ENCODE measurements at regions not wholly inside any gene's neighbourhood (a gene's known extent, or its start where the extent isn't known, plus 50 kb on each side); places are given as distances from the start of the nearest gene placed in this dataset.
"Not testable (repeated sequence)": the region's sequence is repeated elsewhere in the genome, so short reads cannot be mapped to it uniquely, and the experiment has no call there.

GRCh38 chr10:2543142-2543886 lies 524.0 kb upstream of the PFKP start:
- DNase-seq (ENCODE audit: low read depth): no peak

DNA sequence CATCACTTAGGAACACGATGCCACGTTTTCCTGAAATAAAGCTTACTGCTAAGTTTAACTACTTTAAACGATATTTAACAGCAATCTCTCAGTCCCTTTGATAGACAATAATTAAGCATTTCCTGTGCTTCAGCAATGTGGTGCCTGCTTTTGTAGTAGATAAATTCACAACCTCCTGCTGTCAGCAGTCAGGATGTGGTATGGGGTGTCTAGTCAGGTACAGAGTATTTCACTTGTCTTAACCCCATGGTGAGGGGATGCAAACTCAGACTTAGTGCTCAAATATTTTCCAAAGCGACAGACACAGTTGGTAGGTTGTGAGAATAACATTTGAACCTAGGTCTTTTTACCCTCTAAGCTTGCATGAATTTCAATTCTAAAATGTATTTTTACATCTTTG lies 526.2 kb upstream of the PFKP start:
- DNase-seq (ENCODE audit: low read depth): no peak

GRCh38 chr10:2529945-2530344 lies 537.4 kb upstream of the PFKP start:
- no peak for DNase-seq (ENCODE audit: low read depth)

DNA sequence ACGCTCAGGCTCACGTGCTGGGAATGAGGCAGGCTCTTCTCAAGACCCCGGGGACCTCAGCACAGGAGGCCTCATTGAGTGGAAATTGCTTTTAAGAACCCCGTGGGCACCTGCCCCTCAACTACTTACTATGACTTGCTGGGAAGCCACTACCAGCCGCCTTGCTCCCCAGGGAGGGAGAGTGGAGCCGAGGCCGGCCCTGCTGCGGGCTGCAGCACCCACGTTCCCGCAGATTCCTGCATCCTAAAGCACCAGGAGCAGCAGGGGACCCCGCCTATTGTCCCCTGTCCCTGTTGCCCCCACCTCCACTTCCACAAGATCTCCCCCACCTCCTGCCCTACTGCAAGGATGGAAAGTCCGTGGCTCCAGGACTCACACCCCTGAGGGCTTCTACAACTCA lies 541.6 kb upstream of the PFKP start:
- no peak for DNase-seq (ENCODE audit: low read depth)

- DNase-seq (ENCODE audit: low read depth): no peak
Measured at GRCh38 chr10:2519139-2519538, 548.2 kb upstream of the PFKP start.

DNA sequence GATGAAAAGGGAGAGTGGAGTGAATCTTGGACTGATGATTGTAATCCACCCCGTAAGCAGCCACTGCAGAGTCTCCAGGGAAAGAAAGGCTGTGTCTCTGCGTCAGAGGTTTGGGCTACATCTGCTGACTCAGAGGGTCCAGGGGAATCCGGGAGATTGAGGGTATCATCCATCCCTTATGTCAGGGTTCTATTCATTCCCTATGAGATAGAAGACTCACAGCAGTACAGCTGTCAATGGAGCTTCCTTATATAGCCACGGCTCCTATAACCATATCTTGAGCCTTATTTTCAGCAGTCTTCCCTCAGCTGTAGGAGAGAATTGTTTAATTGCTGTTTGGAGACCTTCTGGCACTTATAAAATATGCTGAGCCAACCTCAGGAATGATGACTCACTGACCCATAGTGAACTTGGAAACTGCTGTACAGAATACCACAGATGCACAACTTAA lies 558.2 kb upstream of the PFKP start:
- DNase-seq (ENCODE audit: low read depth): no peak

DNA sequence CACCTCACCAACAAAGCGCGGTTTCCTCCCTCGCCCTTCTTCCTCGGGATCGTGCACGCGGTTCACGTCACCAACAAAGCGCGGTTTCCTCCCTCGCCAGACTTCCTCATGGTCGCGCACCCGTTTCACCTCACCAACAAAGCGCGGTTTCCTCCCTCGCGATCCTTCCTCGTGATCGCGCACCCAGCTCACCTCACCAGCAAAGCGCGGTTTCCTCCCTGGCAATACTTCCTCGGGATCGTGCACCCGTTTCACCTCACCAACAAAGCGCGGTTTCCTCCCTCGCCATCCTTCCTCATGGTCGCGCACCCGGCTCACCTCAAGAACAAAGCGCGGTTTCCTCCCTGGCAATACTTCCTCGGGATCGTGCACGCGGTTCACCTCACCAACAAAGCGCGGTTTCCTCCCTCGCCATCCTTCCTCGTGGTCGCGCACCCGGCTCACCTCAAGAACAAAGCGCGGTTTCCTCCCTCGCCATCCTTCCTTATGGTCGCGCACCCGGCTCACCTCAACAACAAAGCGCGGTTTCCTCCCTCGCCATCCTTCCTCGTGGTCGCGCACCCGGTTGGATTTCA lies 565.9 kb upstream of the PFKP start:
- DNase-seq (ENCODE audit: low read depth): not testable (repeated sequence)

DNA sequence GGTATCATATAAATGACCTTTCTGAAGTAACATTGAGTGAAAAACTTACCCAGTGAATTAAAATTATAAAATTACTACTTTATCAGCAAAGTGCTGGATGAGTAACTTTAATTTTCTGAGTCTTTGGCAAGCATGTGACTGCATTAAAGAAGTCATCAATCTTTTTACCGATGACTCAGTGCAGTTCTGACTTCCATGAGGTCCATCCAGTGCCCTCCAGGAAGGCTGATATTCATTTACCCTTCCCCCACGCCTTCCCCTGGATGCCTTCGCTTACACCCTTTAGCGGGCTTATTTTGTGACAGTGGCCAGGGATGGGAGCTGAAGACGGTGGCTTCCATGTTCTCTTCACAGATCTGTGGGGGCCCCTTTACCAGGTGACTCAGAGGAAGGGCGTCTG lies 572.9 kb upstream of the PFKP start:
- no peak for DNase-seq (ENCODE audit: low read depth)

DNA sequence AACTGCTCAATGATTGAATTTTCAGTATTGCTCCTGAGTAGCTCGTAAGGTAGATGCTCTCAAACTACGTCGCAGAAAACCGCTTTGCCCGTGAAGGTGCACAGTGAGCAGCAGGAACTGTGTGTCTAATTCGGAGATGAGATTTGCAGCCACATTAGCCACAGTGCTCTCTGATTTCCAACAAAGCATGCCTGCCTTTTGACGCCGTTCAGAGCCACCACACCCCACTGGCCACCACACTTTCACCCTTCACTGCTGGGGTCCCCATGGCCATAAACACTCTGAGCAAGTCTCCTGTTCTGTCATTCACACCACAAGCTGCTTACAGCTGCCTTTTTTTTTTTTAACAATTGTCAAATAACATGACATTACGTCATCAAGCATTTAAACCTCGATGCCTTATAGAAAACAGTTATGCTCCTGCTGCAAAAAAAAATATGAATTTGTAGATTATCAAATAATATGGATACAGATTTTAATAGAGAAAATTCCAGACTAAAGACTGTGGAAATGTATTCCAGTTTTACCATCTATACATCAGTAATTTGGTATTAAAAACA lies 578.8 kb upstream of the PFKP start:
- DNase-seq (ENCODE audit: low read depth): no peak

GRCh38 chr10:2487921-2488320 lies 579.4 kb upstream of the PFKP start:
- no peak for DNase-seq (ENCODE audit: low read depth)

- no peak for DNase-seq (ENCODE audit: low read depth)
Measured at GRCh38 chr10:2478656-2479055, 588.7 kb upstream of the PFKP start.

DNA sequence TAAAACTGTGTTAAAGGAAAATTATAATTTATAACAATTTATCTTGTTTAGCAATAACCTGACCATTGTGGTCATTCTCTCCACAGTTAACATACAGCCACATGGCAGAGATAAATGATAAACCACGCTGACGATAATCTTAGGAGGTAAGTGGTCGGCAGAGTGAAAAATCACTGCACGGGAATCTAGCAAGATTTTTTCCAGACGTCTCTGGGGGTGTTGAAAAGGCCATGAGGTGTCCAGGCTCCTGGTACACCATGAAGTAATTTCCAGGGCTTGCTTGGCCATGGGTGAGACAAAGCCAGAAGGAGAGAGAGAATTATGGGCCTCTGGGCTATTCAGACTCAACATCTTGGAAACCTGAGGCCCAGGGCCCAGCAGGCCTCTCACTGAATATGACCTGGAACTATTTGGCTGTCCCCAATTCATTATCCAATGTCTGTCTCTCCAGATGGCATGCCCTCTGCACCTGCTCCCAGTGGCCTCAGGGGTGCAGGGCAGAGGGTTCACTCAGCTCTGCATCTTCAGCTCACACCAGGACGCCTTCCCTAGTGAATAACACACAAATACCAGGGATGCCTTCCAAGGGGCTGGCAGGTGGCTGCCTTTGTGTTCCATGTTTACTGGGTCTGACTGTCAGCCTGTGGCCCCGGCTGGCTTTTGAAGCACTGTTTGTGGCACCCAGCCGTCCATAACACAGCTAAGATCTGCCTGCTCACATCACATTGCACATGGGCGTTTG lies 590.4 kb upstream of the PFKP start:
- DNase-seq (ENCODE audit: low read depth): no peak

DNA sequence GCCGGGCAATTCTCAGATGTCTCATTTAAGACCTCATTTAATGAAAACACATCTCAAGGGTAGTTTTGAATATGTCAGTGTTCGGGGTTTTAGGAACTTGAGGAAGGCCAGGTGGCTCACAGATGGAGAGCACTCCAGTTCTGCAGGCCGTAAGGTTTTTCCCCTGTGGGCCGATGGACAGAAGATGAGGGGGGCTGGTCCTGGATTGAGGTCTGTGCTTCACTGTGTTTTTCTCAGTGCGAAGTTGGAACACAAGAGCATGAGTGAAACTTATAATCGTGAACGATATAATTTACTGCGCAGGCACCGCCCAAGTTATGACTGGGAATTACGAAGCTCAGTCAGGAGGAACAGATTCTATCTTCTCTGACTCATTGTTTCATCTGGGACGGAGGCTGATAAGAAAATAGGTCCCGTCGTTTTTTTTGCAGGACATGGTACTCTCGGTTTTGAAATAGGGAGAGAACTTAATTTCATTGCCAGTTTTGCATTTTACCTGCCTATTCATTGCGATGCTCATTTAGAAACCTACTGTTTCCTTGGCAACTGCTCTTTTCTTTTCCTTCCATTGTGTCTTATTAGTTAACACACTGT lies 591.0 kb upstream of the PFKP start:
- DNase-seq (ENCODE audit: low read depth): no peak

DNA sequence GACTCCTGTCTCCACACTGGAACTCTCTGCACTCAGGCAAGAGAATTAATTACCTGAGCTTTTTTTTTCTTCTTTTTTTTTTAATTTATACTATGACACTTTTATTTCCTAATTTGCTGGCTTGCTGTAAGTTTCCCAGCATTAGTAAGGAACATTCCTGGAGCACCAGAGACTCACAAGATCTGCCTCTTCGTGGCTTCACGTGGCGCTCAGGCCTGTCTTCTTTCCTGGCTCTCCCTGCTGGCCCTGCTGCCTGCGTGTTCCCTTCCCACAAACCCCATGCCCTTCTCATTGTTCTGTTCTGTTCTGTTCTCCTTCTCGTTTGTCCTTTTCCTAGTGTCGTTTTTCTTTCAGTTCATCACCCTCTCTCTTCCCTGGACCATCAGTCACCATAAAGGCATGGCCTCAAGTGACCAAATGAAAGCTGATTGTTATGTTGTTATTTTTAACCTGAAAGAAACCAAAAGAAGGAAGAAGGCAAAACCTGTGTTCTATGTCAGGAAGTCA lies 591.6 kb upstream of the PFKP start:
- DNase-seq (ENCODE audit: low read depth): no peak

DNA sequence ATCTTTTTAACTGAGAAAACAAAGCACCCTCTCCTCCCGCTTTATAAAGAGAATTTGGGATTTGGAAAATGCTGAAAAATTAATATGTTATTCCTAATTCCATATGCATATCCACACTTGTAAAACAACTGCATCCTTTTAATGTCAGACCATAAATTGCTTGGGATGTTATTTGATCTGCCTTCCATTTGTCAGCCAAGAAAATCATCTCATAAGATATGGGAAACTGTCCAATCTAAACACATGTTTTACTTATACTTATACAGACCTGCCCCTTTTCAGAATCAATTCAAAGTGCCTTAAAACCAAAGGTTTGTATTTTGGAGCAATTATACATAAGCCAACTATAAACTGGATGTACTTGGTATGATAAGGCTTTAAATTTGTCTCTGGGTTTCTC lies 595.5 kb upstream of the PFKP start:
- DNase-seq (ENCODE audit: low read depth): no peak

GRCh38 chr10:2469802-2470201 lies 597.5 kb upstream of the PFKP start:
- no peak for DNase-seq (ENCODE audit: low read depth)

GRCh38 chr10:2464483-2464882 lies 602.9 kb upstream of the PFKP start:
- DNase-seq (ENCODE audit: low read depth): no peak

GRCh38 chr10:2463316-2463715 lies 604.0 kb upstream of the PFKP start:
- DNase-seq (ENCODE audit: low read depth): no peak

DNA sequence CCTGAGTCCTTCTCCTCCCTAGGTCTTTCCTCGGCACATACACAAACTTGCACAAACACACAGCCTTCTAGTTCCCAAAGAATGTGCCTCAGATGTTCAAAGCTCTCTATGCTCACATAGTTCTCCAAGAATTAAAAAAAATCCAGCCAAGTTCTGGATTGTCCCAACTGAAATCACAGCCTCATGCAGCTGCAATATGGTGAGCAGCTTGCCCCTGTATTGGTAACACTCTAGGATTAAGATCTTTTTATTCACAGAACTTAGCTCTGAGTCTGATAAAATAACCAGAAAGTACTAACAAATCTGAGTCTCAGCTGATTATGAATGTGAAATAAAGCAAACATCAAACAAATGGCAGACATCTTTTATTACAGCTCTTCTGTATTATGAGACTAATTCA lies 604.8 kb upstream of the PFKP start:
- DNase-seq (ENCODE audit: low read depth): no peak

DNA sequence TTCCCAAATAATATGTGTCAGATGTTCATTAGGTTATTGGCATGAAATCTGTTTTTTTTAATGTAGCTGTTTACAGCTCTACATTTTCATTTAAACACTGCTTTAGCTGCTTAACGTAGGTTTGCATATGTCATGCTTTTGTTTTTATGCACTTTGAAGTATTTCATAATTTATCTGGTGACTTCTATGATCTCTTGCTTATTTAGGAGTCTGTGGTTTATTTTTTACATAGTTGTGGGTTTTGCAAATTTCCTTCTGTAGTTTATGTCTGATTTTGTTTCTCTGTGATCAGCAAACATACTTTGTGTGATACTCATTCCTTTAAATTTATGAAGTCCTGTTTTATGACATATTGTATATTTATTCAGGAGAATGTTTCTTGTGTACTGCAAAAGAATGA lies 606.5 kb upstream of the PFKP start:
- DNase-seq (ENCODE audit: low read depth): no peak

DNA sequence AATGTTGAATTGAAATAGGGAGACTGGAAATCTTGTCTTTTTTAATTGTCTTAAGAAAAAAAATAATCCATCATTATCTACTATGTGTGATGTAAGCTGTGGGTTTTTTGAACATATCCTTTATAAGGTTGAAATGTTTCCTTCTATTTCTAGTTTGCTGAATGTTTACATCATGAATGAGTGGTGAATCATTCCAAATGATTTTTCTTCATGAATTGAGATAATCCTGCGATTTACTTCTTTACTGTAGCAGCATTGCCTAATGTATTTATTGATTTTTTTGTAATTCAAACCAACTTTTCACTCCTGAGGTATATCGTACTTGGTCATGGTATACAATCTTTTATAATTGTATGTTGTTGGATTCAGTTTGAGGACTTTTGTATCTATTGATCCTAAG lies 607.6 kb upstream of the PFKP start:
- DNase-seq (ENCODE audit: low read depth): no peak

- no peak for DNase-seq (ENCODE audit: low read depth)
Measured at GRCh38 chr10:2456834-2457233, 610.5 kb upstream of the PFKP start.

All from fibroblast of the conjunctiva (primary cell).